ENCODE measurements at regions not wholly inside any gene's neighbourhood (a gene's known extent, or its start where the extent isn't known, plus 50 kb on each side); places are given as distances from the start of the nearest gene placed in this dataset.

GRCh38 chr20:40232756-40233155, 456.3 kb downstream of the MAFB start:
- no peak for DNase-seq (ENCODE audit: low spot score)
- TF ChIP-seq CTCF (IDR thresholded peaks at IDR 0.05; ENCODE audit: extremely low read depth, missing control alignments): no peak

GRCh38 chr20:40232273-40232672, 456.8 kb downstream of the MAFB start:
- DNase-seq (ENCODE audit: low spot score): no peak
- TF ChIP-seq CTCF (IDR thresholded peaks at IDR 0.05; ENCODE audit: extremely low read depth, missing control alignments): no peak

GRCh38 chr20:40230486-40230885, 458.6 kb downstream of the MAFB start:
- no peak for DNase-seq (ENCODE audit: low spot score)
- TF ChIP-seq CTCF (IDR thresholded peaks at IDR 0.05; ENCODE audit: extremely low read depth, missing control alignments): no peak

GRCh38 chr20:40225596-40225995, 463.4 kb downstream of the MAFB start:
- no peak for TF ChIP-seq CTCF (IDR thresholded peaks at IDR 0.05; ENCODE audit: extremely low read depth, missing control alignments)
- DNase-seq (ENCODE audit: low spot score): no peak

GRCh38 chr20:40223810-40224209, 465.2 kb downstream of the MAFB start:
- no peak for DNase-seq (ENCODE audit: low spot score)

GRCh38 chr20:40218971-40219370, 470.1 kb downstream of the MAFB start:
- no peak for TF ChIP-seq CTCF (IDR thresholded peaks at IDR 0.05; ENCODE audit: extremely low read depth, missing control alignments)

More at GRCh38 chr20:40223810-40224209, 465.2 kb downstream of the MAFB start:
- no peak for TF ChIP-seq CTCF (IDR thresholded peaks at IDR 0.05; ENCODE audit: extremely low read depth, missing control alignments)

GRCh38 chr20:40218316-40218969, 470.6 kb downstream of the MAFB start:
- TF ChIP-seq CTCF (IDR thresholded peaks at IDR 0.05; ENCODE audit: extremely low read depth, missing control alignments): no peak
- no peak for DNase-seq (ENCODE audit: low spot score)

More at GRCh38 chr20:40218971-40219370, 470.1 kb downstream of the MAFB start:
- DNase-seq (ENCODE audit: low spot score): no peak
